MCF 10A (cell line): ENCODE measurements at regions not wholly inside any gene's neighbourhood (a gene's known extent, or its start where the extent isn't known, plus 50 kb on each side); places are given as distances from the start of the nearest gene placed in this dataset.

ENCODE experiments used
- BruUV-seq: library from RNA; stranded (reverse); fragments of 400-500 nt; replicated peaks from 2 replicates; lab custom pipeline; 2021; lab: Mats Ljungman, UMichigan
- CTCF ChIA-PET: fragments of 300-600 bp; sonication (Branson Sonifier 250); formaldehyde crosslinking; extraction: SDS; loops from one replicate; lab custom pipeline; 2021; ENCODE audit warnings: antibody characterized with exemption, inconsistent platforms; lab: Yijun Ruan, JAX
- POLR2A ChIA-PET: fragments of 300-600, 350-650 bp; sonication (Branson Sonifier 250); formaldehyde crosslinking; extraction: SDS; loops from one replicate; lab custom pipeline; 2020; ENCODE audit warnings: antibody characterized with exemption, inconsistent platforms; lab: Yijun Ruan, JAX
- DNase-seq: peaks from one replicate; pipeline ENCODE4 v3.0.0-alpha.2; 2018; ENCODE audit not compliant: unreplicated experiment
- H3K27ac Mint-ChIP-seq: one replicate; pipeline ENCODE4 v1.8.0; 2022; ENCODE audit warnings: mild to moderate bottlenecking, low read depth, mixed read lengths; ENCODE audit not compliant: unreplicated experiment
- H3K27me3 Mint-ChIP-seq: one replicate; pipeline ENCODE4 v1.8.0; 2022; ENCODE audit warnings: mixed read lengths; ENCODE audit not compliant: insufficient read depth, unreplicated experiment
- H3K36me3 Mint-ChIP-seq: one replicate; pipeline ENCODE4 v1.8.0; 2022; ENCODE audit warnings: mild to moderate bottlenecking, moderate library complexity, mixed read lengths; ENCODE audit not compliant: insufficient read depth, unreplicated experiment
- H3K4me1 Mint-ChIP-seq: one replicate; pipeline ENCODE4 v1.8.0; 2022; ENCODE audit warnings: mixed read lengths; ENCODE audit not compliant: insufficient read depth, unreplicated experiment
- H3K4me3 Mint-ChIP-seq: one replicate; pipeline ENCODE4 v1.8.0; 2022; ENCODE audit warnings: mild to moderate bottlenecking, moderate library complexity, mixed read lengths; ENCODE audit not compliant: unreplicated experiment
- H3K9me3 Mint-ChIP-seq: one replicate; pipeline ENCODE4 v1.8.0; 2022; ENCODE audit warnings: mixed read lengths; ENCODE audit not compliant: unreplicated experiment
- CTCF ChIP-seq: fragments of 200-600 bp; IDR thresholded peaks from one replicate; pipeline ENCODE4 v1.8.0; 2022; ENCODE audit warnings: antibody characterized with exemption, mild to moderate bottlenecking; ENCODE audit not compliant: unreplicated experiment
- intact Hi-C: fragments of 100-400 bp; cut with micrococcal nuclease; formaldehyde crosslinking; loops from 2 replicates; pipeline ENCODE4 v1.14.1; 2022

DNA sequence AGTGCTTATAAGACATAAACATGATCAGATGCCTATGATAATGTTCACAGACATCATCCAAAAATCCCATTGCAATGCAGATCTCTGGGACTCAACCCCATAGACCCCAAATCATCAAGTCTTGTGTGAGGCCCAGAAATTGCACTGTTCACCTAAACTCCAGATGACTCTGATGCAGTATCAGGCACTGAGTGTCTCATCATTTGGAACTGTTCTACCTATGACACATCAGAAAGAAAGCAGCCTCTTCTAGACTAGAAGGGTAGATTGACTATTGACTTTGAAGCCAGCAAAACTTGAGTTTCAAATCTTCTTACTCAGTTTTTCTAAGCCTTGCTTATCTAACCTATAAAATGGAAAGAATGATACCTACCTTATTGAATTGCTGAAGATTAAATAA is 58.7 kb upstream of the PAPPA start:
- Mint-ChIP-seq H3K36me3 (no peaks in the 10 kb centered on the region), H3K4me3 (no peak overlapping the region), H3K27ac (no peak overlapping the region), H3K4me1 (peaks cover 28% of the 10 kb centered on the region), H3K9me3 (peaks cover 17% of the 10 kb centered on the region), H3K27me3 (no peaks in the 10 kb centered on the region)
- ChIA-PET CTCF (interaction anchor here (0.8 kb wide), 1 partner anchor 17 kb away, joined by 3 read pairs; no protein-coding TSS in a partner anchor), POLR2A (no interaction called here)
- DNase-seq: no peak
- intact Hi-C loops: no loop called here
- BruUV-seq: no TSS peak
- no peak for TF ChIP-seq CTCF

DNA sequence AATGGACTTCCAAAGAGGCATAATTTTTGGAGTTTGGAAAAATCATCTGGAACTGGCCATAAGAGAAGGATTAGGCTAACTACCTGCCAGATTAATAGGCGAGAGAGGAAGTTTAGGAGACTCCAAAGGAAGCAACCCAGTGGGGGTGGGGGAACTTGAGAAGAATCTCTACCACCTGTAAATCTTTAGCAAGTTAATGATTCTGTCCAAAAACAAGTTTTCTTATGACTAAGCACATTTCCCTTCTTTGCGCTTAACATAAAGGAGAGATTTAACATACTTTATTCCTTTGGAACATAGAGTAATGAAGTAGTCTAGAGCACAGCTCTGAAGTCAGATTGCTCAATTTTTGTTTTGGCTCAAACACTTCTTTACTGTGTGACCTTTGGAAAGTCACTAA is 58.2 kb upstream of the PAPPA start:
- Mint-ChIP-seq H3K36me3 (no peaks in the 10 kb centered on the region), H3K4me1 (peaks cover 33% of the 10 kb centered on the region), H3K4me3 (no peak overlapping the region), H3K27ac (no peak overlapping the region), H3K27me3 (no peaks in the 10 kb centered on the region), H3K9me3 (peaks cover 11% of the 10 kb centered on the region)
- POLR2A ChIA-PET: no interaction called here
- DNase-seq: no peak
- TF ChIP-seq CTCF: no peak
- intact Hi-C loops: no loop called here
- BruUV-seq: no TSS peak
- CTCF ChIA-PET: no interaction called here

DNA sequence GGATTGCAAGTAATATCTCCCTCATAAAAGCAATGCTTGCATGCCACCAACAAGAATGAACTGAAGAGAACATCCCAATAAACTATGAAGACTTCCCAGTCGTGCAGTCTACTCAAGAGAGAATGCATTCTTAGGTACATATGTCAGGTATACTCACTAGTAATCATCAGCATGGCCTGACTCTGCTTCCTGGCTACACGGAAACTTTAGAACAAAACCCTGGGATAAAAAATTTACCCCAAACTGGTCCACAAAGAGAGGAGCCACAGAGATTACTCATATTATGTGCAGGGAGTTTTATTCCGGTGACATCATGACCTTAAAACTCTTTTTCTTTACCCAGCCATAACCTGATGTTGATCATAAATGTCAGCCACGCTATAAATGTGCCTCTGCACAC is 57.5 kb upstream of the PAPPA start:
- intact Hi-C loops: no loop called here
- Mint-ChIP-seq H3K36me3 (no peaks in the 10 kb centered on the region), H3K9me3 (peaks cover 5% of the 10 kb centered on the region), H3K27me3 (no peaks in the 10 kb centered on the region), H3K27ac (no peak overlapping the region), H3K4me3 (no peak overlapping the region), H3K4me1 (peaks cover 40% of the 10 kb centered on the region)
- ChIA-PET CTCF (no interaction called here), POLR2A (interaction anchor here (0.6 kb wide), 1 partner anchor 111 kb away, joined by 4 read pairs; no protein-coding TSS in a partner anchor)
- no TSS peak for BruUV-seq
- no peak for DNase-seq
- TF ChIP-seq CTCF: no peak

DNA sequence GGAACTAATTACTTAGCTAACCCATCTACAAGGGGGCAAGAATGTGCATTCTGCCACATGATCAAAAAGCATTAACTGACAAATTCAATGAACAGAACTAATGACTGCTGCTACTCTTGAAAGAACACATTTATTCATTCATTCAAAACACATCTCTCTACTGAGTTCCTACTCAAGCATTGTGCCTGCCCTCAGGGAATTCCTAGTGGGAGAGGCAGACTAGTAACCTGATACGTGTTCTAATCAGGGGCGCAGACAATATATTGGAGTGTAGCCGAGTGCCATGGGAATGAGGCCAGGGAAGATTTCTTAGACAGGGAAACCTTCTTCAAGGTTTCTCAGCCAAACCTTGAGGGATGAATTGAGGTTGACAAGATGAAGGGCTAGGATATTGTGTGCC is 56.7 kb upstream of the PAPPA start:
- POLR2A ChIA-PET: interaction anchor here (0.6 to 0.8 kb wide), 2 partner anchors 10 to 111 kb away, joined by 3 to 4 read pairs; no protein-coding TSS in a partner anchor
- BruUV-seq: no TSS peak
- peaks cover 5% of the 10 kb centered on the region for H3K9me3 Mint-ChIP-seq
- no peaks in the 10 kb centered on the region for H3K27me3 Mint-ChIP-seq
- no peak overlapping the region for H3K27ac Mint-ChIP-seq
- peaks cover 48% of the 10 kb centered on the region for H3K4me1 Mint-ChIP-seq
- no peak for TF ChIP-seq CTCF
- CTCF ChIA-PET: interaction anchor here (0.6 kb wide), 1 partner anchor 113 kb away, joined by 6 read pairs; no protein-coding TSS in a partner anchor
- no peak overlapping the region for H3K4me3 Mint-ChIP-seq
- intact Hi-C loops: no loop called here
- no peak for DNase-seq
- H3K36me3 Mint-ChIP-seq: no peaks in the 10 kb centered on the region
